HCT116 (cell line): ENCODE measurements at regions not wholly inside any gene's neighbourhood (a gene's known extent, or its start where the extent isn't known, plus 50 kb on each side); places are given as distances from the start of the nearest gene placed in this dataset.

ENCODE experiments used
- CEBPB ChIP-seq: IDR thresholded peaks from 2 replicates; pipeline ENCODE4 v1.6.1; 2012; ENCODE audit warnings: low read depth
- ELF1 ChIP-seq: IDR thresholded peaks from 2 replicates; pipeline ENCODE4 v1.6.1; 2012; ENCODE audit warnings: low read depth, borderline replicate concordance
- EZH2 ChIP-seq: fragments of 200-600 bp; sonication (generic); IDR thresholded peaks from 2 replicates; pipeline ENCODE4 v1.6.1; 2017; ENCODE audit warnings: antibody characterized with exemption, mixed run types
- EZH2phosphoT487 ChIP-seq: fragments of 200-600 bp; IDR thresholded peaks from 2 replicates; pipeline ENCODE4 v1.6.1; 2018; ENCODE audit warnings: antibody characterized with exemption, borderline replicate concordance
- JUND ChIP-seq: IDR thresholded peaks from 2 replicates; pipeline ENCODE4 v1.6.1; 2012
- POLR2A ChIP-seq: IDR thresholded peaks from 2 replicates; pipeline ENCODE4 v1.7.0; 2011; ENCODE audit warnings: borderline replicate concordance; ENCODE audit not compliant: insufficient read depth, insufficient read length; ENCODE audit errors: extremely low read depth
- SRF ChIP-seq: IDR thresholded peaks from 2 replicates; pipeline ENCODE4 v1.6.1; 2012; ENCODE audit warnings: low read depth
- YY1 ChIP-seq: IDR thresholded peaks from 2 replicates; pipeline ENCODE4 v1.6.1; 2011; ENCODE audit warnings: low read length, low read depth, moderate library complexity, mild to moderate bottlenecking; ENCODE audit not compliant: insufficient replicate concordance; ENCODE audit errors: extremely low read depth
- ZFX ChIP-seq: fragments of 450-650 bp; IDR thresholded peaks from 2 replicates; pipeline ENCODE4 v1.6.1; 2017
- ZNF274 ChIP-seq: fragments of 200-500 bp; sonication (Bioruptor generic); IDR thresholded peaks from 2 replicates; pipeline ENCODE4 v1.6.1; 2014; ENCODE audit warnings: mild to moderate bottlenecking, low read depth, low read length, inconsistent platforms
- TF ChIP-seq, protein P1 (sequence below), 3 experiments: fragments of 200-600 bp in 1 of 3; sonication (generic) in 1 of 3; IDR thresholded peaks in 2 of 3; conservative IDR thresholded peaks in 1 of 3; 2 replicates each; pipeline ENCODE4 v1.5.1; 2012 to 2017; ENCODE audit warnings: low read depth in 2 of 3, low read length in 2 of 3, antibody characterized with exemption in 1 of 3, borderline replicate concordance in 1 of 3, control low read depth in 1 of 3, mild to moderate bottlenecking in 1 of 3, mixed read lengths in 1 of 3, mixed run types in 1 of 3, moderate library complexity in 1 of 3; ENCODE audit not compliant: insufficient read depth in 1 of 3
- TF ChIP-seq, protein P2 (sequence below): IDR thresholded peaks from 2 replicates; pipeline ENCODE4 v1.6.1; 2012
- TF ChIP-seq, protein P3 (sequence below): IDR thresholded peaks from 2 replicates; pipeline ENCODE4 v1.6.1; 2012; ENCODE audit warnings: low read depth

DNA sequence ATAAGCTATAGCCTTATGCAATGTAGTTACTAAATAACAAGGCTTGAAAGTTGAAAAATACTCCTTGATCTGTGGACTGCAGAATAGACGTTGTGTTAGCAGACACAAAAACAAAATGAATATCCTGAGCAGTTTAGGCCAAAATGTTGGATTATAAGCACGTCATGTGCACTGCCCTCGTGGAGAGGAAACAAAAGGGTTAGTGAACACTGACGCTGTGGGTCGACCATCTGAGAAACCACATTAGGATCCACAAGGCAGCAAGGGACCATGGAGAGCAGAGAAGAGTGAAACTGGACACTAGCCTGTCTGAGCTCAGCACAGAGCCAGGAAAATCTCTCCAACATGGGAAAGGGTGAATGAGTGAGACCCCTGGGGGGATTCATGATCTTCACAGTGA is 145.3 kb downstream of the DTHD1 start:
- TF ChIP-seq, protein P1, sequence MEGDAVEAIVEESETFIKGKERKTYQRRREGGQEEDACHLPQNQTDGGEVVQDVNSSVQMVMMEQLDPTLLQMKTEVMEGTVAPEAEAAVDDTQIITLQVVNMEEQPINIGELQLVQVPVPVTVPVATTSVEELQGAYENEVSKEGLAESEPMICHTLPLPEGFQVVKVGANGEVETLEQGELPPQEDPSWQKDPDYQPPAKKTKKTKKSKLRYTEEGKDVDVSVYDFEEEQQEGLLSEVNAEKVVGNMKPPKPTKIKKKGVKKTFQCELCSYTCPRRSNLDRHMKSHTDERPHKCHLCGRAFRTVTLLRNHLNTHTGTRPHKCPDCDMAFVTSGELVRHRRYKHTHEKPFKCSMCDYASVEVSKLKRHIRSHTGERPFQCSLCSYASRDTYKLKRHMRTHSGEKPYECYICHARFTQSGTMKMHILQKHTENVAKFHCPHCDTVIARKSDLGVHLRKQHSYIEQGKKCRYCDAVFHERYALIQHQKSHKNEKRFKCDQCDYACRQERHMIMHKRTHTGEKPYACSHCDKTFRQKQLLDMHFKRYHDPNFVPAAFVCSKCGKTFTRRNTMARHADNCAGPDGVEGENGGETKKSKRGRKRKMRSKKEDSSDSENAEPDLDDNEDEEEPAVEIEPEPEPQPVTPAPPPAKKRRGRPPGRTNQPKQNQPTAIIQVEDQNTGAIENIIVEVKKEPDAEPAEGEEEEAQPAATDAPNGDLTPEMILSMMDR (IDR thresholded peaks at IDR 0.05 in 2 of 3, conservative IDR thresholded peaks at IDR 0.05 in 1 of 3; ENCODE audit: borderline replicate concordance in 1 of 3, insufficient read depth in 1 of 3, low read depth in 2 of 3, low read length in 2 of 3), result no peak
- no peak for TF ChIP-seq POLR2A
- TF ChIP-seq SRF, result no peak
- TF ChIP-seq, protein P2, sequence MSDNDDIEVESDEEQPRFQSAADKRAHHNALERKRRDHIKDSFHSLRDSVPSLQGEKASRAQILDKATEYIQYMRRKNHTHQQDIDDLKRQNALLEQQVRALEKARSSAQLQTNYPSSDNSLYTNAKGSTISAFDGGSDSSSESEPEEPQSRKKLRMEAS, result no peak
- TF ChIP-seq CEBPB, result no peak
- TF ChIP-seq EZH2, result no peak
- TF ChIP-seq ELF1, result no peak
- TF ChIP-seq JUND, result no peak
- no peak for TF ChIP-seq ZNF274
- TF ChIP-seq EZH2phosphoT487, result no peak
- TF ChIP-seq YY1, result no peak
- TF ChIP-seq ZFX, result no peak
- TF ChIP-seq, protein P3, sequence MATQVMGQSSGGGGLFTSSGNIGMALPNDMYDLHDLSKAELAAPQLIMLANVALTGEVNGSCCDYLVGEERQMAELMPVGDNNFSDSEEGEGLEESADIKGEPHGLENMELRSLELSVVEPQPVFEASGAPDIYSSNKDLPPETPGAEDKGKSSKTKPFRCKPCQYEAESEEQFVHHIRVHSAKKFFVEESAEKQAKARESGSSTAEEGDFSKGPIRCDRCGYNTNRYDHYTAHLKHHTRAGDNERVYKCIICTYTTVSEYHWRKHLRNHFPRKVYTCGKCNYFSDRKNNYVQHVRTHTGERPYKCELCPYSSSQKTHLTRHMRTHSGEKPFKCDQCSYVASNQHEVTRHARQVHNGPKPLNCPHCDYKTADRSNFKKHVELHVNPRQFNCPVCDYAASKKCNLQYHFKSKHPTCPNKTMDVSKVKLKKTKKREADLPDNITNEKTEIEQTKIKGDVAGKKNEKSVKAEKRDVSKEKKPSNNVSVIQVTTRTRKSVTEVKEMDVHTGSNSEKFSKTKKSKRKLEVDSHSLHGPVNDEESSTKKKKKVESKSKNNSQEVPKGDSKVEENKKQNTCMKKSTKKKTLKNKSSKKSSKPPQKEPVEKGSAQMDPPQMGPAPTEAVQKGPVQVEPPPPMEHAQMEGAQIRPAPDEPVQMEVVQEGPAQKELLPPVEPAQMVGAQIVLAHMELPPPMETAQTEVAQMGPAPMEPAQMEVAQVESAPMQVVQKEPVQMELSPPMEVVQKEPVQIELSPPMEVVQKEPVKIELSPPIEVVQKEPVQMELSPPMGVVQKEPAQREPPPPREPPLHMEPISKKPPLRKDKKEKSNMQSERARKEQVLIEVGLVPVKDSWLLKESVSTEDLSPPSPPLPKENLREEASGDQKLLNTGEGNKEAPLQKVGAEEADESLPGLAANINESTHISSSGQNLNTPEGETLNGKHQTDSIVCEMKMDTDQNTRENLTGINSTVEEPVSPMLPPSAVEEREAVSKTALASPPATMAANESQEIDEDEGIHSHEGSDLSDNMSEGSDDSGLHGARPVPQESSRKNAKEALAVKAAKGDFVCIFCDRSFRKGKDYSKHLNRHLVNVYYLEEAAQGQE, result no peak
